H1 (cell line): ENCODE measurements at regions not wholly inside any gene's neighbourhood (a gene's known extent, or its start where the extent isn't known, plus 50 kb on each side); places are given as distances from the start of the nearest gene placed in this dataset.

Experiments
- CHD2 ChIP-seq: IDR thresholded peaks from 2 replicates; pipeline ENCODE4 v1.6.1; 2012; ENCODE audit warnings: low read length, improper control_type of control experiment
- EGR1 ChIP-seq: IDR thresholded peaks from 2 replicates; pipeline ENCODE4 v1.6.1; 2011; ENCODE audit warnings: low read depth, low read length, borderline replicate concordance
- FOSL1 ChIP-seq: IDR thresholded peaks from 2 replicates; pipeline ENCODE4 v1.6.1; 2011; ENCODE audit warnings: mild to moderate bottlenecking, low read depth, low read length, moderate library complexity; ENCODE audit not compliant: insufficient read depth
- GTF2F1 ChIP-seq: IDR thresholded peaks from 2 replicates; pipeline ENCODE4 v1.6.1; 2012; ENCODE audit warnings: low read depth, low read length, improper control_type of control experiment, borderline replicate concordance
- JUND ChIP-seq: IDR thresholded peaks from 2 replicates; pipeline ENCODE4 v1.6.1; 2011; ENCODE audit warnings: mild to moderate bottlenecking, improper control_type of control experiment, low read length
- POU5F1 ChIP-seq: IDR thresholded peaks from 2 replicates; pipeline ENCODE4 v1.6.1; 2011; ENCODE audit warnings: low read depth, mild to moderate bottlenecking, low read length, moderate library complexity
- RBBP5 ChIP-seq: IDR thresholded peaks from 2 replicates; pipeline ENCODE4 v1.7.1; 2012; ENCODE audit warnings: low read depth, mild to moderate bottlenecking, inconsistent platforms, low read length, moderate library complexity, borderline replicate concordance
- TBP ChIP-seq: IDR thresholded peaks from 2 replicates; pipeline ENCODE4 v1.6.1; 2011; ENCODE audit warnings: low read depth, low read length, improper control_type of control experiment

DNA sequence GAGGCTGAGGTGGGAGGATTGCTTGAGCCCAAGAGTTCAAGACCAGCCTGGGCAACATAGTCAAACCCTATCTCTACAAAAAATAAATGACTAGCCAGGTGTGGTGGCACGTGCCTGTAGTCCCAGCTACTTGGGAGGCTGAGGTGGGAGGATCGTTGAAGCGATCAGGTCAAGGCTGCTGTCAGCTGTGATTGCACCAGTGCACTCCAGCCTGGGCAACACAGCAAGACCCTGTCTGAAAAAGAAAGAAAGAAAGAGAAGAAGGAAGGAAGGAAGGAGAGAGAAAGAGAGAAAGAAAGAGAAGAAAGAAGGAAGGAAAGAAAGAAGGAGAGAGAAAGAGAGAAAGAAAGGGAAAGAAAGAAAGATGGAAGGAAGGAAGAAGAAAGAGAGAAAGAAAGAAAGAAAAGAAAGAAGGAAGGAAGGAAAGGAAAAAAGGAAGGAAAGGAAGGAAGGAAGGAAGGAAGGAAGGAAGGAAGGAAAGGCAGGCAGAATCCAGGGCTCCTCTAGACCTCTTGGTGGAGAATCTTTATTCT is 71.5 kb upstream of the FBRSL1 start (continued):
- TF ChIP-seq TBP: no peak
- TF ChIP-seq POU5F1: no peak
- no peak for TF ChIP-seq RBBP5
- TF ChIP-seq JUND: no peak
- no peak for TF ChIP-seq EGR1
- TF ChIP-seq FOSL1: no peak
- no peak for TF ChIP-seq GTF2F1
- no peak for TF ChIP-seq CHD2
